ENCODE measurements at regions not wholly inside any gene's neighbourhood (a gene's known extent, or its start where the extent isn't known, plus 50 kb on each side); places are given as distances from the start of the nearest gene placed in this dataset.
"Not testable (repeated sequence)": the region's sequence is repeated elsewhere in the genome, so short reads cannot be mapped to it uniquely, and the experiment has no call there.

- Mint-ChIP-seq H3K27ac (ENCODE audit: unreplicated experiment) (peak overlapping the region; percentile 40), H3K4me1 (ENCODE audit: low read depth, unreplicated experiment) (no peaks in the 10 kb centered on the region), H3K36me3 (ENCODE audit: insufficient read depth, unreplicated experiment) (no peaks in the 10 kb centered on the region), H3K9me3 (ENCODE audit: low read depth, unreplicated experiment) (no peaks in the 10 kb centered on the region), H3K4me3 (ENCODE audit: low read depth, unreplicated experiment) (no peak overlapping the region), H3K27me3 (ENCODE audit: unreplicated experiment) (peaks cover 45% of the 10 kb centered on the region)
- BruUV-seq (replicated peaks): no TSS peak
- intact Hi-C loops (cut with micrococcal nuclease; ENCODE audit: unreplicated experiment): no loop called here
- peak; percentile 19 for DNase-seq
- TF ChIP-seq CTCF (IDR thresholded peaks at IDR 0.05; ENCODE audit: unreplicated experiment): no peak
- CTCF ChIA-PET: no interaction called here
Observed at GRCh38 chr1:161427733-161428516, 60.2 kb upstream of the CFAP126 start.

GRCh38 chr1:161422914-161423313 lies 55.2 kb upstream of the CFAP126 start:
- H3K27ac Mint-ChIP-seq (ENCODE audit: unreplicated experiment); H3K4me3 Mint-ChIP-seq (ENCODE audit: low read depth, unreplicated experiment); intact Hi-C loops (cut with micrococcal nuclease; ENCODE audit: unreplicated experiment); H3K4me1 Mint-ChIP-seq (ENCODE audit: low read depth, unreplicated experiment); CTCF ChIA-PET; BruUV-seq (replicated peaks); H3K36me3 Mint-ChIP-seq (ENCODE audit: insufficient read depth, unreplicated experiment); H3K9me3 Mint-ChIP-seq (ENCODE audit: low read depth, unreplicated experiment); DNase-seq: not testable (repeated sequence)
- peaks cover 11% of the 10 kb centered on the region for H3K27me3 Mint-ChIP-seq (ENCODE audit: unreplicated experiment)

GRCh38 chr1:161421456-161421855 lies 53.8 kb upstream of the CFAP126 start:
- no peak for DNase-seq
- Mint-ChIP-seq H3K27ac (ENCODE audit: unreplicated experiment) (no peak overlapping the region), H3K36me3 (ENCODE audit: insufficient read depth, unreplicated experiment) (peaks cover 6% of the 10 kb centered on the region), H3K4me1 (ENCODE audit: low read depth, unreplicated experiment) (no peaks in the 10 kb centered on the region), H3K4me3 (ENCODE audit: low read depth, unreplicated experiment) (no peak overlapping the region), H3K27me3 (ENCODE audit: unreplicated experiment) (no peaks in the 10 kb centered on the region), H3K9me3 (ENCODE audit: low read depth, unreplicated experiment) (no peaks in the 10 kb centered on the region)
- CTCF ChIA-PET: no interaction called here
- no TSS peak for BruUV-seq (replicated peaks)
- intact Hi-C loops (cut with micrococcal nuclease; ENCODE audit: unreplicated experiment): no loop called here
- TF ChIP-seq CTCF (IDR thresholded peaks at IDR 0.05; ENCODE audit: unreplicated experiment): no peak

- intact Hi-C loops (cut with micrococcal nuclease; ENCODE audit: unreplicated experiment): no loop called here
- no peak for TF ChIP-seq CTCF (IDR thresholded peaks at IDR 0.05; ENCODE audit: unreplicated experiment)
- BruUV-seq (replicated peaks): no TSS peak
- Mint-ChIP-seq H3K27ac (ENCODE audit: unreplicated experiment) (no peak overlapping the region), H3K27me3 (ENCODE audit: unreplicated experiment) (no peaks in the 10 kb centered on the region), H3K9me3 (ENCODE audit: low read depth, unreplicated experiment) (no peaks in the 10 kb centered on the region), H3K36me3 (ENCODE audit: insufficient read depth, unreplicated experiment) (peaks cover 6% of the 10 kb centered on the region), H3K4me3 (ENCODE audit: low read depth, unreplicated experiment) (no peak overlapping the region), H3K4me1 (ENCODE audit: low read depth, unreplicated experiment) (no peaks in the 10 kb centered on the region)
- CTCF ChIA-PET: no interaction called here
- no peak for DNase-seq
Observed at GRCh38 chr1:161420763-161421455, 53.2 kb upstream of the CFAP126 start.

GRCh38 chr1:161417536-161417935 lies 49.9 kb upstream of the CFAP126 start:
- H3K27me3 Mint-ChIP-seq (ENCODE audit: unreplicated experiment); H3K36me3 Mint-ChIP-seq (ENCODE audit: insufficient read depth, unreplicated experiment); DNase-seq; H3K27ac Mint-ChIP-seq (ENCODE audit: unreplicated experiment); H3K9me3 Mint-ChIP-seq (ENCODE audit: low read depth, unreplicated experiment); BruUV-seq (replicated peaks); H3K4me3 Mint-ChIP-seq (ENCODE audit: low read depth, unreplicated experiment); intact Hi-C loops (cut with micrococcal nuclease; ENCODE audit: unreplicated experiment); H3K4me1 Mint-ChIP-seq (ENCODE audit: low read depth, unreplicated experiment): not testable (repeated sequence)
- CTCF ChIA-PET: interaction anchor here (0.6 to 1.2 kb wide), 2 partner anchors 10 to 17 kb away, joined by 3 to 6 read pairs; no protein-coding TSS in a partner anchor

All from Calu3 (cell line).